Kidney epithelial cell (primary cell): ENCODE measurements at regions not wholly inside any gene's neighbourhood (a gene's known extent, or its start where the extent isn't known, plus 50 kb on each side); places are given as distances from the start of the nearest gene placed in this dataset.

Source experiments
- DNase-seq: peaks from one replicate; pipeline ENCODE4 v3.0.0-alpha.2; 2010; ENCODE audit warnings: low read depth
- H3K27me3 ChIP-seq: 2 replicates; pipeline ENCODE4 v1.6.0; 2011; ENCODE audit warnings: low read length; ENCODE audit not compliant: control insufficient read depth, insufficient read depth
- H3K36me3 ChIP-seq: 2 replicates; pipeline ENCODE4 v1.5.1; 2011; ENCODE audit warnings: low read length; ENCODE audit not compliant: control insufficient read depth, insufficient read depth
- H3K4me3 ChIP-seq: 2 replicates; pipeline ENCODE4 v1.5.1; 2011; ENCODE audit warnings: low read depth, mild to moderate bottlenecking, control low read depth, low read length
- CTCF ChIP-seq: IDR thresholded peaks from 2 replicates; pipeline ENCODE4 v1.5.1; 2011; ENCODE audit warnings: mild to moderate bottlenecking, moderate library complexity, low read length, control low read depth, inconsistent platforms; ENCODE audit not compliant: insufficient read depth, poor library complexity, severe bottlenecking

GRCh38 chr2:120421830-120422175 lies 75.9 kb downstream of the INHBB start:
- Histone ChIP-seq H3K36me3 (no peaks in the 10 kb centered on the region), H3K4me3 (no peak overlapping the region), H3K27me3 (peaks cover 38% of the 10 kb centered on the region)
- DNase-seq, result no peak
- TF ChIP-seq CTCF, result no peak

GRCh38 chr2:120422465-120423160 lies 76.7 kb downstream of the INHBB start:
- H3K27me3 ChIP-seq, result peaks cover 38% of the 10 kb centered on the region
- no peak overlapping the region for H3K4me3 ChIP-seq
- no peak for TF ChIP-seq CTCF
- H3K36me3 ChIP-seq, result no peaks in the 10 kb centered on the region
- no peak for DNase-seq

- no peak overlapping the region for H3K4me3 ChIP-seq
- DNase-seq, result no peak
- no peaks in the 10 kb centered on the region for H3K36me3 ChIP-seq
- no peak for TF ChIP-seq CTCF
- H3K27me3 ChIP-seq, result peaks cover 36% of the 10 kb centered on the region
Observed at GRCh38 chr2:120423167-120423943, 77.4 kb downstream of the INHBB start.

GRCh38 chr2:120424274-120424796 lies 78.4 kb downstream of the INHBB start:
- DNase-seq, result no peak
- TF ChIP-seq CTCF, result no peak
- no peak overlapping the region for H3K4me3 ChIP-seq
- H3K27me3 ChIP-seq, result peaks cover 32% of the 10 kb centered on the region
- H3K36me3 ChIP-seq, result no peaks in the 10 kb centered on the region

GRCh38 chr2:120425014-120425413 lies 79.1 kb downstream of the INHBB start:
- no peak overlapping the region for H3K4me3 ChIP-seq
- H3K27me3 ChIP-seq, result peaks cover 36% of the 10 kb centered on the region
- H3K36me3 ChIP-seq, result no peaks in the 10 kb centered on the region
- no peak for TF ChIP-seq CTCF
- DNase-seq, result no peak
